Right lung (tissue), 2 donors: ENCODE measurements at regions not wholly inside any gene's neighbourhood (a gene's known extent, or its start where the extent isn't known, plus 50 kb on each side); places are given as distances from the start of the nearest gene placed in this dataset.
"Not testable (repeated sequence)": the region's sequence is repeated elsewhere in the genome, so short reads cannot be mapped to it uniquely, and the experiment has no call there.

Source experiments
- DNase-seq, 2 donors: peaks; one replicate each; pipeline ENCODE4 v3.0.0-alpha.2; 2013

- no peak for DNase-seq
Observed at GRCh38 chr3:150130404-150131100, 159.9 kb upstream of the PFN2 start.

- DNase-seq: peak; percentile 55 to 66
Observed at GRCh38 chr3:150129166-150129565, 158.5 kb upstream of the PFN2 start.

GRCh38 chr3:150128126-150128525 is 157.4 kb upstream of the PFN2 start:
- DNase-seq: no peak

- no peak for DNase-seq
Observed at GRCh38 chr3:150127011-150127490, 156.4 kb upstream of the PFN2 start.

- no peak for DNase-seq
Observed at GRCh38 chr3:150124142-150124541, 153.4 kb upstream of the PFN2 start.

GRCh38 chr3:150123249-150123648 is 152.6 kb upstream of the PFN2 start:
- DNase-seq: not testable (repeated sequence)

GRCh38 chr3:150118219-150118618 is 147.5 kb upstream of the PFN2 start:
- no peak for DNase-seq

GRCh38 chr3:150117076-150117475 is 146.4 kb upstream of the PFN2 start:
- no peak for DNase-seq

GRCh38 chr3:150116196-150116595 is 145.5 kb upstream of the PFN2 start:
- no peak for DNase-seq

GRCh38 chr3:150114873-150115540 is 144.3 kb upstream of the PFN2 start:
- no peak for DNase-seq

GRCh38 chr3:150114273-150114672 is 143.6 kb upstream of the PFN2 start:
- DNase-seq: no peak

- DNase-seq: no peak
Observed at GRCh38 chr3:150110097-150110496, 139.4 kb upstream of the PFN2 start.

- DNase-seq: no peak
Observed at GRCh38 chr3:150107429-150108175, 136.9 kb upstream of the PFN2 start.

- DNase-seq: no peak
Observed at GRCh38 chr3:150106740-150107428, 136.2 kb upstream of the PFN2 start.

GRCh38 chr3:150105886-150106612 is 135.4 kb upstream of the PFN2 start:
- DNase-seq: no peak

GRCh38 chr3:150105025-150105424 is 134.3 kb upstream of the PFN2 start:
- DNase-seq: no peak

GRCh38 chr3:150104564-150104963 is 133.9 kb upstream of the PFN2 start:
- no peak for DNase-seq

- no peak for DNase-seq
Observed at GRCh38 chr3:150101016-150101415, 130.3 kb upstream of the PFN2 start.

- DNase-seq: no peak
Observed at GRCh38 chr3:150098621-150099020, 127.9 kb upstream of the PFN2 start.

- DNase-seq: no peak
Observed at GRCh38 chr3:150097588-150097890, 126.8 kb upstream of the PFN2 start.

- DNase-seq: no peak
Observed at GRCh38 chr3:150096700-150097587, 126.2 kb upstream of the PFN2 start.
